K562 (cell line): ENCODE measurements at regions not wholly inside any gene's neighbourhood (a gene's known extent, or its start where the extent isn't known, plus 50 kb on each side); places are given as distances from the start of the nearest gene placed in this dataset.

Experiments
- ATAC-seq: fragments of 200-7000 bp; cut with Tn5 transposase; 3 replicates; pipeline ENCODE4 v1.9.1; 2020; ENCODE audit warnings: moderate library complexity
- BruUV-seq: library from RNA; stranded (reverse); fragments of 400-500 nt; replicated peaks from 2 replicates; lab custom pipeline; 2021; lab: Mats Ljungman, UMichigan
- CTCF ChIA-PET: fragments of 300-600 bp; formaldehyde crosslinking; extraction: SDS; loops from one replicate; lab custom pipeline; 2021; ENCODE audit warnings: low intra/inter-chr PET ratio; lab: Yijun Ruan, JAX
- POLR2A ChIA-PET: fragments of 300-600, 350-650 bp; sonication (Branson Sonifier 250); formaldehyde crosslinking; extraction: SDS; loops from one replicate; lab custom pipeline; 2021; ENCODE audit warnings: antibody characterized with exemption, inconsistent platforms; lab: Yijun Ruan, JAX
- DNase-seq, 4 experiments: peaks; one replicate each; pipeline versions ENCODE4 v3.0.0 to v3.0.0-alpha.2; 2011 to 2018; ENCODE audit warnings: low spot score in 3 of 4, mixed read lengths in 3 of 4; ENCODE audit errors: extremely low read depth in 1 of 4
- FAIRE-seq: peaks from 2 replicates; lab custom pipeline; 2011; peaks lifted over from hg19 to GRCh38; lab: Jason Lieb, UNC
- H2AFZ ChIP-seq: 2 replicates; pipeline ENCODE4 v1.6.0; 2011; ENCODE audit warnings: low read depth, low read length, control low read depth, inconsistent platforms
- H3K27ac ChIP-seq: fragments of 200-600 bp; 3 replicates; pipeline ENCODE4 v1.8.0; 2011; ENCODE audit warnings: low read depth, mild to moderate bottlenecking, control low read depth, inconsistent platforms, low read length, moderate library complexity, mixed read lengths; ENCODE audit errors: extremely low read depth
- H3K27me3 ChIP-seq, 2 experiments: fragments of 300-600 bp in 1 of 2; 2 replicates in 1 of 2; 3 replicates in 1 of 2; pipeline versions ENCODE4 v1.6.0 to v1.8.0; 2011; ENCODE audit warnings: inconsistent platforms in 2 of 2, low read length in 2 of 2, mild to moderate bottlenecking in 1 of 2, mixed read lengths in 1 of 2, moderate library complexity in 1 of 2; ENCODE audit not compliant: control insufficient read depth in 2 of 2, insufficient read depth in 2 of 2
- H3K36me3 ChIP-seq: fragments of 300-600 bp; 3 replicates; pipeline ENCODE4 v1.8.0; 2011; ENCODE audit warnings: mild to moderate bottlenecking, low read length, inconsistent platforms; ENCODE audit not compliant: control insufficient read depth, insufficient read depth
- H3K4me1 ChIP-seq, 2 experiments: fragments of 200-600 bp in 1 of 2; replicated peaks in 1 of 2; 2 replicates in 1 of 2; 3 replicates in 1 of 2; pipeline versions ENCODE4 v1.5.1 to v1.8.0; 2011; ENCODE audit warnings: inconsistent platforms in 2 of 2, low read length in 2 of 2, mild to moderate bottlenecking in 1 of 2, mixed read lengths in 1 of 2, moderate library complexity in 1 of 2; ENCODE audit not compliant: control insufficient read depth in 2 of 2, insufficient read depth in 2 of 2
- H3K4me2 ChIP-seq: 2 replicates; pipeline ENCODE4 v1.6.1; 2011; ENCODE audit warnings: low read length, control low read depth, inconsistent platforms, mixed read lengths; ENCODE audit not compliant: insufficient read depth
- H3K4me3 ChIP-seq: fragments of 200-600 bp; sonication (generic), shearing (Covaris generic); 2 replicates; pipeline ENCODE4 v1.5.1; 2016; ENCODE audit warnings: control low read depth, inconsistent platforms
- H3K79me2 ChIP-seq: fragments of 200-600 bp; 3 replicates; pipeline ENCODE4 v1.8.0; 2011; ENCODE audit warnings: low read length, inconsistent platforms; ENCODE audit not compliant: control insufficient read depth, insufficient read depth
- H3K9ac ChIP-seq, 2 experiments: 2 replicates each; pipeline versions ENCODE4 v1.6.0 to v1.6.1; 2011; ENCODE audit warnings: low read depth in 2 of 2, low read length in 2 of 2, control low read depth in 1 of 2, inconsistent platforms in 1 of 2, mild to moderate bottlenecking in 1 of 2, mixed read lengths in 1 of 2; ENCODE audit not compliant: insufficient read depth in 1 of 2
- H3K9me1 ChIP-seq: one replicate; pipeline ENCODE4 v1.6.0; 2011; ENCODE audit warnings: inconsistent platforms, mild to moderate bottlenecking, low read length, moderate library complexity; ENCODE audit not compliant: control insufficient read depth, insufficient read depth
- H3K9me3 ChIP-seq: replicated peaks from 2 replicates; pipeline ENCODE4 v1.5.1; 2011; ENCODE audit warnings: low read depth, low read length, inconsistent platforms; ENCODE audit not compliant: control insufficient read depth, insufficient read depth
- H4K20me1 ChIP-seq: replicated peaks from 2 replicates; pipeline ENCODE4 v1.6.1; 2011; ENCODE audit warnings: low read length, inconsistent platforms, mixed read lengths; ENCODE audit not compliant: control insufficient read depth, insufficient read depth
- CEBPB ChIP-seq: fragments of 450-650 bp; IDR thresholded peaks from 2 replicates; pipeline ENCODE4 v1.6.1; 2016; ENCODE audit warnings: missing genetic modification characterization, missing compliant biosample characterization
- COPS2 ChIP-seq: fragments of 450-650 bp; conservative IDR thresholded peaks from 2 replicates; pipeline ENCODE4 v1.6.1; 2016; ENCODE audit warnings: mild to moderate bottlenecking, moderate library complexity
- NELFE ChIP-seq: IDR thresholded peaks from 2 replicates; pipeline ENCODE4 v1.6.1; 2011; ENCODE audit warnings: mild to moderate bottlenecking; ENCODE audit not compliant: insufficient read depth, insufficient read length
- PCBP1 ChIP-seq: fragments of 200-400 bp; formaldehyde crosslinking; IDR thresholded peaks from 2 replicates; pipeline ENCODE4 v1.6.1; 2018; ENCODE audit warnings: mild to moderate bottlenecking, low read depth, low read length; ENCODE audit not compliant: poor library complexity, severe bottlenecking
- PHTF2 ChIP-seq: fragments of 250-450 bp; sonication (Bioruptor Pico); IDR thresholded peaks from 2 replicates; pipeline ENCODE4 v1.5.0; 2021; ENCODE audit warnings: mild to moderate bottlenecking
- POLR3G ChIP-seq: IDR thresholded peaks from 2 replicates; pipeline ENCODE4 v1.6.1; 2011; ENCODE audit not compliant: insufficient read length, insufficient replicate concordance; ENCODE audit errors: extremely low read depth
- RBBP5 ChIP-seq: fragments of 200-600 bp; sonication (generic); IDR thresholded peaks from 2 replicates; pipeline ENCODE4 v1.6.1; 2012; ENCODE audit warnings: borderline replicate concordance, mild to moderate bottlenecking, low read length, control low read depth, inconsistent platforms; ENCODE audit not compliant: insufficient read depth, poor library complexity, severe bottlenecking
- SPI1 ChIP-seq: IDR thresholded peaks from 2 replicates; pipeline ENCODE4 v1.6.1; 2011; ENCODE audit warnings: low read depth, low read length, control low read depth, borderline replicate concordance
- ZNF316 ChIP-seq: fragments of 450-650 bp; IDR thresholded peaks from 2 replicates; pipeline ENCODE4 v1.6.1; 2016
- WGBS: fragments of 100-300 bp; shearing (Covaris generic); methylation state at CpG from one replicate; pipeline ENCODE4 v1.1.6; 2016; ENCODE audit warnings: low coverage, mixed read lengths; ENCODE audit not compliant: insufficient coverage; ENCODE audit errors: missing lambda C conversion rate; 5-methylcytosine and 5-hydroxymethylcytosine counted together
- in situ Hi-C: fragments of 300-500 bp; cut with MboI; formaldehyde crosslinking; loops from 4 replicates; pipeline ENCODE4 v1.15.0; 2018; ENCODE audit warnings: inconsistent platforms, mixed read lengths
- intact Hi-C: fragments of 100-400 bp; cut with micrococcal nuclease; formaldehyde crosslinking; loops from 2 replicates; pipeline ENCODE4 v1.14.2; 2022
- TF ChIP-seq, protein P1 (sequence below): sonication (generic); formaldehyde crosslinking; IDR thresholded peaks from 2 replicates; pipeline ENCODE4 v1.8.0; 2022; ENCODE audit warnings: mild to moderate bottlenecking, missing genetic modification reagents, borderline replicate concordance

DNA sequence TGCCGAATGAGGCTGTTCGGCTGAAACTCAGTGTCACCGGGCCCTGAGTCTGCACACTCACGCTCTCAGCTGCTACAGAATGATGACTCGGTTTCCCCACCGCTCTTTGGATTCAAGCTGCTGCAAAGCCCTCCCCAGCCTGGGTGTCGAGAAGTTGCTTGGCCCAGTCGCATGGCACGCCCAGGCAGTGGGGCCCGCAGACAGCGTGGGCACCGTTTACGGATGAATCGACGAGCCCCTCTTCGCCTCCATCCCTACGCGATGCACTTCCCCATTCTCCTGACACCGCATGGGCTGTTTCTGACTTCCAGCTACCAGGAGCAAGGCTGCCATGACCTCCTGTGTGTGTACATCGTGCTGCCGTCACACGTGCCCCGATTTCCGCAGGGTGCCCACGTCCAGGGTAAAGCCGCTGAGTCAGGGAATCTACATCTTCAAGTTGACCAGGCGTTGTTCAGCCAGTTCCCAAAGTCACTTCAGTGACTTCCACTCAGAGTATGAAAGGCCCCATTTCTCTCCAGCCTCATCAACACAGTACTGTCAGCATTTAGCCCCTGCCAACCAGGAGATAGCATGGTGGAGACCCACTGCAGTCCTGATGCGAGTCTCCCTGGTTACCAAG is 60.3 kb upstream of the GPC1 start:
- ChIA-PET POLR2A (no interaction called here), CTCF (no interaction called here)
- ATAC-seq (no peak), DNase-seq (no peak), FAIRE-seq (no peak)
- Histone ChIP-seq H3K4me3 (no peak overlapping the region), H3K9ac (no peak overlapping the region), H4K20me1 (no peaks in the 10 kb centered on the region), H3K4me1 (no peaks in the 10 kb centered on the region), H3K4me2 (no peak overlapping the region), H2AFZ (no peak overlapping the region), H3K79me2 (no peaks in the 10 kb centered on the region), H3K36me3 (no peaks in the 10 kb centered on the region), H3K9me3 (no peaks in the 10 kb centered on the region), H3K9me1 (no peaks in the 10 kb centered on the region), H3K27ac (no peak overlapping the region), H3K27me3 (peaks cover 0 to 54% of the 10 kb centered on the region in 2 experiments; a peak in 3 of 5 replicates)
- TF ChIP-seq COPS2, result no peak
- TF ChIP-seq SPI1, result 0 out of 2 replicates have a peak, but pooled peaks have one; percentile 17
- no peak for TF ChIP-seq POLR3G
- no peak for TF ChIP-seq PCBP1
- no peak for TF ChIP-seq CEBPB (tag)
- TF ChIP-seq, protein P1, sequence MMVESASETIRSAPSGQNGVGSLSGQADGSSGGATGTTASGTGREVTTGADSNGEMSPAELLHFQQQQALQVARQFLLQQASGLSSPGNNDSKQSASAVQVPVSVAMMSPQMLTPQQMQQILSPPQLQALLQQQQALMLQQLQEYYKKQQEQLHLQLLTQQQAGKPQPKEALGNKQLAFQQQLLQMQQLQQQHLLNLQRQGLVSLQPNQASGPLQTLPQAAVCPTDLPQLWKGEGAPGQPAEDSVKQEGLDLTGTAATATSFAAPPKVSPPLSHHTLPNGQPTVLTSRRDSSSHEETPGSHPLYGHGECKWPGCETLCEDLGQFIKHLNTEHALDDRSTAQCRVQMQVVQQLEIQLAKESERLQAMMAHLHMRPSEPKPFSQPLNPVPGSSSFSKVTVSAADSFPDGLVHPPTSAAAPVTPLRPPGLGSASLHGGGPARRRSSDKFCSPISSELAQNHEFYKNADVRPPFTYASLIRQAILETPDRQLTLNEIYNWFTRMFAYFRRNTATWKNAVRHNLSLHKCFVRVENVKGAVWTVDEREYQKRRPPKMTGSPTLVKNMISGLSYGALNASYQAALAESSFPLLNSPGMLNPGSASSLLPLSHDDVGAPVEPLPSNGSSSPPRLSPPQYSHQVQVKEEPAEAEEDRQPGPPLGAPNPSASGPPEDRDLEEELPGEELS (CRISPR knock-in tag), result no peak
- peak; percentile 9; the same call in 1 of the 2 replicates for TF ChIP-seq ZNF316
- TF ChIP-seq PHTF2 (CRISPR knock-in tag), result no peak
- TF ChIP-seq RBBP5, result no peak
- no peak for TF ChIP-seq NELFE
- intact Hi-C loops, result no loop called here
- BruUV-seq, result no TSS peak
- in situ Hi-C loops, result no loop called here
- 0% methylated on average over 21 of the region's 28 CpGs for WGBS
